ENCODE measurements at regions not wholly inside any gene's neighbourhood (a gene's known extent, or its start where the extent isn't known, plus 50 kb on each side); places are given as distances from the start of the nearest gene placed in this dataset.

- peak; percentile 44 for DNase-seq
- peak overlapping the region; percentile 26 for H2BK15ac ChIP-seq (ENCODE audit: low read depth, poor library complexity, severe bottlenecking)
- 46% methylated on average over 5 of the region's 6 CpGs for WGBS
Measured at GRCh38 chr20:50256577-50256976, 65.9 kb downstream of the CEBPB start.

GRCh38 chr20:50257860-50258259 lies 67.2 kb downstream of the CEBPB start:
- H3K4me1 ChIP-seq (ENCODE audit: control insufficient read depth, insufficient read depth, low read depth, low read length): peaks cover 6% of the 10 kb centered on the region
- no peaks in the 10 kb centered on the region for H3K9me3 ChIP-seq (ENCODE audit: control insufficient read depth, low read length)
- 100% methylated on average over 1 of the region's 8 CpGs for WGBS

More at GRCh38 chr20:50256577-50256976, 65.9 kb downstream of the CEBPB start:
- Histone ChIP-seq H3K4ac (ENCODE audit: low read depth in 1 of 2, low read length in 2 of 2) (peak overlapping the region in 1 of 2 experiments; percentile 11), H3K9ac (ENCODE audit: low read length) (no peak overlapping the region), H3K14ac (ENCODE audit: low read length in 2 of 2) (no peak overlapping the region), H4K91ac (ENCODE audit: low read length) (no peak overlapping the region), H3K18ac (ENCODE audit: low read depth in 1 of 2, low read length in 2 of 2) (peak overlapping the region in 1 of 2 experiments; percentile 21), H3K27me3 (ENCODE audit: control insufficient read depth in 1 of 2, insufficient read depth in 1 of 2, low read length in 2 of 2) (no peaks in the 10 kb centered on the region), H3K36me3 (ENCODE audit: control insufficient read depth in 1 of 2, insufficient read depth in 2 of 2, low read depth in 1 of 2, low read length in 2 of 2) (no peaks in the 10 kb centered on the region), H3K4me2 (ENCODE audit: low read length, poor library complexity, severe bottlenecking) (no peak overlapping the region), H3K27ac (ENCODE audit: low read length, poor library complexity, severe bottlenecking) (no peak overlapping the region), H3K23ac (ENCODE audit: low read length in 2 of 2) (no peak overlapping the region), H2BK5ac (ENCODE audit: low read depth, low read length, poor library complexity, severe bottlenecking) (no peak overlapping the region), H2AFZ (ENCODE audit: low read depth, low read length) (peak overlapping the region; percentile 18), H3K4me1 (ENCODE audit: control insufficient read depth, insufficient read depth, low read depth, low read length) (peaks cover 16% of the 10 kb centered on the region), H2BK12ac (ENCODE audit: low read length in 2 of 2) (peak overlapping the region in 1 of 2 experiments; percentile 78), H3K79me1 (replicated peaks; ENCODE audit: low read length, poor library complexity, severe bottlenecking) (no peaks in the 10 kb centered on the region), H2BK120ac (ENCODE audit: low read depth, low read length) (no peak overlapping the region), H2AK5ac (ENCODE audit: low read length, severe bottlenecking) (no peak overlapping the region), H3K9me3 (ENCODE audit: control insufficient read depth, low read length) (no peaks in the 10 kb centered on the region), H3K4me3 (ENCODE audit: insufficient read depth in 1 of 2, low read depth in 1 of 2, low read length in 2 of 2) (no peak overlapping the region), H4K8ac (ENCODE audit: low read length) (peak overlapping the region; percentile 27)

GRCh38 chr20:50258790-50259483 lies 68.3 kb downstream of the CEBPB start:
- Histone ChIP-seq H2BK5ac (ENCODE audit: low read depth, low read length, poor library complexity, severe bottlenecking) (no peak overlapping the region), H4K91ac (ENCODE audit: low read length) (peak overlapping the region; percentile 64), H4K8ac (ENCODE audit: low read length) (peak overlapping the region; percentile 46), H2BK120ac (ENCODE audit: low read depth, low read length) (no peak overlapping the region), H3K9me3 (ENCODE audit: control insufficient read depth, low read length) (no peaks in the 10 kb centered on the region), H3K4me1 (ENCODE audit: control insufficient read depth, insufficient read depth, low read depth, low read length) (peaks cover 5% of the 10 kb centered on the region), H2BK15ac (ENCODE audit: low read depth, poor library complexity, severe bottlenecking) (no peak overlapping the region), H2AK5ac (ENCODE audit: low read length, severe bottlenecking) (no peak overlapping the region), H3K27me3 (ENCODE audit: control insufficient read depth in 1 of 2, insufficient read depth in 1 of 2, low read length in 2 of 2) (no peaks in the 10 kb centered on the region), H3K79me1 (replicated peaks; ENCODE audit: low read length, poor library complexity, severe bottlenecking) (no peaks in the 10 kb centered on the region), H2AFZ (ENCODE audit: low read depth, low read length) (no peak overlapping the region), H3K23ac (ENCODE audit: low read length in 2 of 2) (no peak overlapping the region), H3K36me3 (ENCODE audit: control insufficient read depth in 1 of 2, insufficient read depth in 2 of 2, low read depth in 1 of 2, low read length in 2 of 2) (no peaks in the 10 kb centered on the region), H3K4me2 (ENCODE audit: low read length, poor library complexity, severe bottlenecking) (no peak overlapping the region), H3K4me3 (ENCODE audit: insufficient read depth in 1 of 2, low read depth in 1 of 2, low read length in 2 of 2) (no peak overlapping the region), H3K4ac (ENCODE audit: low read depth in 1 of 2, low read length in 2 of 2) (peak overlapping the region in 1 of 2 experiments; percentile 40), H3K27ac (ENCODE audit: low read length, poor library complexity, severe bottlenecking) (no peak overlapping the region), H3K9ac (ENCODE audit: low read length) (peak overlapping the region; percentile 61), H3K14ac (ENCODE audit: low read length in 2 of 2) (peak overlapping the region in 1 of 2 experiments; percentile 4), H3K18ac (ENCODE audit: low read depth in 1 of 2, low read length in 2 of 2) (peak overlapping the region; percentile 57 to 61), H2BK12ac (ENCODE audit: low read length in 2 of 2) (peak overlapping the region in 1 of 2 experiments; percentile 87)
- no peak for DNase-seq
- WGBS: 94% methylated on average over 8 of the region's 8 CpGs

More at GRCh38 chr20:50257860-50258259, 67.2 kb downstream of the CEBPB start:
- Histone ChIP-seq H3K9ac (ENCODE audit: low read length) (no peak overlapping the region), H3K36me3 (ENCODE audit: control insufficient read depth in 1 of 2, insufficient read depth in 2 of 2, low read depth in 1 of 2, low read length in 2 of 2) (no peaks in the 10 kb centered on the region), H3K4ac (ENCODE audit: low read depth in 1 of 2, low read length in 2 of 2) (no peak overlapping the region), H2AK5ac (ENCODE audit: low read length, severe bottlenecking) (no peak overlapping the region), H2BK120ac (ENCODE audit: low read depth, low read length) (no peak overlapping the region), H2AFZ (ENCODE audit: low read depth, low read length) (no peak overlapping the region), H2BK15ac (ENCODE audit: low read depth, poor library complexity, severe bottlenecking) (no peak overlapping the region), H4K8ac (ENCODE audit: low read length) (no peak overlapping the region), H2BK5ac (ENCODE audit: low read depth, low read length, poor library complexity, severe bottlenecking) (no peak overlapping the region), H3K79me1 (replicated peaks; ENCODE audit: low read length, poor library complexity, severe bottlenecking) (no peaks in the 10 kb centered on the region), H3K27me3 (ENCODE audit: control insufficient read depth in 1 of 2, insufficient read depth in 1 of 2, low read length in 2 of 2) (no peaks in the 10 kb centered on the region), H2BK12ac (ENCODE audit: low read length in 2 of 2) (peak overlapping the region in 1 of 2 experiments; percentile 18), H3K4me3 (ENCODE audit: insufficient read depth in 1 of 2, low read depth in 1 of 2, low read length in 2 of 2) (no peak overlapping the region), H3K18ac (ENCODE audit: low read depth in 1 of 2, low read length in 2 of 2) (no peak overlapping the region), H3K23ac (ENCODE audit: low read length in 2 of 2) (no peak overlapping the region), H3K27ac (ENCODE audit: low read length, poor library complexity, severe bottlenecking) (no peak overlapping the region), H3K14ac (ENCODE audit: low read length in 2 of 2) (peak overlapping the region in 1 of 2 experiments; percentile 76), H4K91ac (ENCODE audit: low read length) (no peak overlapping the region), H3K4me2 (ENCODE audit: low read length, poor library complexity, severe bottlenecking) (no peak overlapping the region)
- DNase-seq: no peak

- H2BK12ac ChIP-seq (ENCODE audit: low read length in 2 of 2): peak overlapping the region; percentile 24 to 55
- DNase-seq: no peak
- H3K18ac ChIP-seq (ENCODE audit: low read depth in 1 of 2, low read length in 2 of 2): peak overlapping the region; percentile 23 to 68
- H2BK15ac ChIP-seq (ENCODE audit: low read depth, poor library complexity, severe bottlenecking): peak overlapping the region; percentile 52
- H4K91ac ChIP-seq (ENCODE audit: low read length): peak overlapping the region; percentile 81
- no peak overlapping the region for H2BK5ac ChIP-seq (ENCODE audit: low read depth, low read length, poor library complexity, severe bottlenecking)
- H2BK120ac ChIP-seq (ENCODE audit: low read depth, low read length): peak overlapping the region; percentile 86
- H3K9ac ChIP-seq (ENCODE audit: low read length): peak overlapping the region; percentile 61
- no peak overlapping the region for H2AK5ac ChIP-seq (ENCODE audit: low read length, severe bottlenecking)
- H2AFZ ChIP-seq (ENCODE audit: low read depth, low read length): no peak overlapping the region
- no peak overlapping the region for H3K27ac ChIP-seq (ENCODE audit: low read length, poor library complexity, severe bottlenecking)
- H3K27me3 ChIP-seq (ENCODE audit: control insufficient read depth in 1 of 2, insufficient read depth in 1 of 2, low read length in 2 of 2): no peaks in the 10 kb centered on the region
- H3K4me3 ChIP-seq (ENCODE audit: insufficient read depth in 1 of 2, low read depth in 1 of 2, low read length in 2 of 2): no peak overlapping the region
- no peak overlapping the region for H3K23ac ChIP-seq (ENCODE audit: low read length in 2 of 2)
- no peaks in the 10 kb centered on the region for H3K9me3 ChIP-seq (ENCODE audit: control insufficient read depth, low read length)
- peak overlapping the region; percentile 73 for H4K8ac ChIP-seq (ENCODE audit: low read length)
- no peak overlapping the region for H3K14ac ChIP-seq (ENCODE audit: low read length in 2 of 2)
- H3K36me3 ChIP-seq (ENCODE audit: control insufficient read depth in 1 of 2, insufficient read depth in 2 of 2, low read depth in 1 of 2, low read length in 2 of 2): no peaks in the 10 kb centered on the region
- H3K4ac ChIP-seq (ENCODE audit: low read depth in 1 of 2, low read length in 2 of 2): peak overlapping the region; percentile 32 to 51
- H3K79me1 ChIP-seq (replicated peaks; ENCODE audit: low read length, poor library complexity, severe bottlenecking): no peaks in the 10 kb centered on the region
- 74% methylated on average over 9 of the region's 9 CpGs for WGBS
- H3K4me1 ChIP-seq (ENCODE audit: control insufficient read depth, insufficient read depth, low read depth, low read length): peaks cover 5% of the 10 kb centered on the region
- H3K4me2 ChIP-seq (ENCODE audit: low read length, poor library complexity, severe bottlenecking): no peak overlapping the region
Measured at GRCh38 chr20:50259705-50260478, 69.3 kb downstream of the CEBPB start.

All from mesenchymal stem cell (in vitro differentiated cells and primary cell).